ENCODE measurements at regions not wholly inside any gene's neighbourhood (a gene's known extent, or its start where the extent isn't known, plus 50 kb on each side); places are given as distances from the start of the nearest gene placed in this dataset.
"Not testable (repeated sequence)": the region's sequence is repeated elsewhere in the genome, so short reads cannot be mapped to it uniquely, and the experiment has no call there.

GRCh38 chr2:160756481-160756880 is 262.9 kb upstream of the RBMS1 start:
- Histone ChIP-seq H3K27ac (ENCODE audit: low read depth, low read length) (no peak overlapping the region), H3K4me3 (ENCODE audit: low read length in 2 of 2) (no peak overlapping the region), H3K4me1 (ENCODE audit: insufficient read depth, low read length) (no peaks in the 10 kb centered on the region), H3K27me3 (ENCODE audit: insufficient read depth, low read length) (peaks cover 2% of the 10 kb centered on the region), H3K9me3 (ENCODE audit: control insufficient read depth in 1 of 2, low read length in 2 of 2) (no peaks in the 10 kb centered on the region), H3K36me3 (ENCODE audit: insufficient read depth, low read length) (no peaks in the 10 kb centered on the region)
- no peak overlapping the region for H3K27ac Mint-ChIP-seq
- no peak overlapping the region for H3K4me3 Mint-ChIP-seq
- DNase-seq = no peak
- H3K4me1 Mint-ChIP-seq = peaks cover 0 to 1% (median 0%) of the 10 kb centered on the region in 4 donors
- H3K27me3 Mint-ChIP-seq = peaks cover 0 to 2% of the 10 kb centered on the region in 2 donors
- POLR2A ChIA-PET (ENCODE audit: partially characterized antibody) = no interaction called here
- CTCF ChIA-PET (ENCODE audit: partially characterized antibody) = no interaction called here
- intact Hi-C loops (cut with micrococcal nuclease) = no loop called here
- H3K9me3 Mint-ChIP-seq = peaks cover 0 to 26% (median 18%) of the 10 kb centered on the region in 8 donors
- H3K36me3 Mint-ChIP-seq = peaks cover 1 to 7% of the 10 kb centered on the region in 2 donors

DNA sequence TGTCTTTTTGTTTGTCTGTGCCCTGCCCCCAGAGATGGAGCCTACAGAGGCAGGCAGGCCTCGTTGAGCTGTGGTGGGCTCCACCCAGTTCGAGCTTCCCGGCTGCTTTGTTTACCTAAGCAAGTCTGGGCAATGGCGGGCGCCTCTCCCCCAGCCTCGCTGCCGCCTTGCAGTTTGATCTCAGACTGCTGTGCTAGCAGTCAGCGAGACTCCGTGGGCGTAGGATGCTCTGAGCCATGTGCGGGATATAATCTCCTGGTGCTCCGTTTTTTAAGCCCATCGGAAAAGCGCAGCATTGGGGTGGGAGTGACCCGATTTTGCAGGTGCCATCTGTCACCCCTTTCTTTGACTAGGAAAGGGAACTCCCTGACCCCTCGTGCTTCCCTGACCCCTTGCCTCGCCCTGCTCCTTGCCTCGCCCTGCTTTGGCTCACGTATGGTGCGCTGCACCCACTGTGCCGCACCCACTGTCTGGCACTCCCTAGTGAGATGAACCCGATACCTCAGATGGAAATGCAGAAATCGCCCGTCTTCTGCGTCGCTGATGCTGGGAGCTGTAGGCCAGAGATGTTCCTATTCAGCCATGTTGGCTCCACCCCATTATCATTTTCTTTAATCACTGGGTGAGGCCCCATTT is 269.0 kb upstream of the RBMS1 start:
- H3K27me3 Mint-ChIP-seq; H3K4me3 ChIP-seq (ENCODE audit: low read length in 2 of 2); H3K36me3 ChIP-seq (ENCODE audit: insufficient read depth, low read length); H3K27ac ChIP-seq (ENCODE audit: low read depth, low read length); intact Hi-C loops (cut with micrococcal nuclease); H3K4me1 Mint-ChIP-seq; CTCF ChIA-PET (ENCODE audit: partially characterized antibody); DNase-seq; H3K27ac Mint-ChIP-seq; H3K36me3 Mint-ChIP-seq; POLR2A ChIA-PET (ENCODE audit: partially characterized antibody); H3K9me3 ChIP-seq (ENCODE audit: control insufficient read depth in 1 of 2, low read length in 2 of 2); H3K4me1 ChIP-seq (ENCODE audit: insufficient read depth, low read length); H3K4me3 Mint-ChIP-seq; H3K27me3 ChIP-seq (ENCODE audit: insufficient read depth, low read length): not testable (repeated sequence)
- H3K9me3 Mint-ChIP-seq = peaks cover 0 to 17% (median 10%) of the 10 kb centered on the region in 8 donors

- no peaks in the 10 kb centered on the region for H3K9me3 ChIP-seq (ENCODE audit: control insufficient read depth in 1 of 2, low read length in 2 of 2)
- CTCF ChIA-PET (ENCODE audit: partially characterized antibody) = no interaction called here
- H3K27ac ChIP-seq (ENCODE audit: low read depth, low read length) = no peak overlapping the region
- H3K9me3 Mint-ChIP-seq = peaks cover 0 to 12% (median 6%) of the 10 kb centered on the region in 8 donors
- H3K4me1 Mint-ChIP-seq = no peaks in the 10 kb centered on the region
- H3K27ac Mint-ChIP-seq = no peak overlapping the region
- H3K4me1 ChIP-seq (ENCODE audit: insufficient read depth, low read length) = no peaks in the 10 kb centered on the region
- H3K36me3 Mint-ChIP-seq = peaks cover 0 to 3% of the 10 kb centered on the region in 2 donors
- intact Hi-C loops (cut with micrococcal nuclease) = no loop called here
- H3K27me3 ChIP-seq (ENCODE audit: insufficient read depth, low read length) = no peaks in the 10 kb centered on the region
- no peaks in the 10 kb centered on the region for H3K36me3 ChIP-seq (ENCODE audit: insufficient read depth, low read length)
- H3K4me3 ChIP-seq (ENCODE audit: low read length in 2 of 2) = no peak overlapping the region
- H3K4me3 Mint-ChIP-seq = no peak overlapping the region
- no peak for DNase-seq
- POLR2A ChIA-PET (ENCODE audit: partially characterized antibody) = no interaction called here
- H3K27me3 Mint-ChIP-seq = no peaks in the 10 kb centered on the region
Observed at GRCh38 chr2:160783474-160783873, 289.9 kb upstream of the RBMS1 start.

DNA sequence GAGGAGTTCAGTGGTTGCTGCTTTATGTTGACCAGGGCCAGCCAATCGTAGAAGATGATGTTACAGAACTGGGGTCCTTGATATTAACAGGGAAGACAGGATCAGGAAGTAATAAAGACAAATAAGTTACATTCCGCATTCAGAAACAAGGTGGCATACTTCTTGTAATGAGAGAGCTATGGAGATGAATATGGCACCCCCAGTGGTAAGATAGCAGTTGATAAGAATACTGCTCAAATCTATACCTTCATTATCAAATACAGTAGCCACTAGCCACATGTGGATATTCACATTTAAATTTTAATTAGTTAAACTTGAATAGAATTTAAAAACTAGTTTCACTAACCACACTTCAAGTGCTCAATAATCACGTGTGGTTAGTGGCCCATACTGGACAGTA is 290.4 kb upstream of the RBMS1 start:
- H3K4me1 ChIP-seq (ENCODE audit: insufficient read depth, low read length) = no peaks in the 10 kb centered on the region
- Mint-ChIP-seq H3K4me3 (no peak overlapping the region), H3K27me3 (no peaks in the 10 kb centered on the region), H3K9me3 (peaks cover 0 to 9% (median under 1%) of the 10 kb centered on the region in 8 donors), H3K27ac (no peak overlapping the region), H3K4me1 (no peaks in the 10 kb centered on the region), H3K36me3 (peaks cover 0 to 3% of the 10 kb centered on the region in 2 donors)
- ChIA-PET CTCF (ENCODE audit: partially characterized antibody) (no interaction called here), POLR2A (ENCODE audit: partially characterized antibody) (no interaction called here)
- H3K27ac ChIP-seq (ENCODE audit: low read depth, low read length) = no peak overlapping the region
- no peaks in the 10 kb centered on the region for H3K9me3 ChIP-seq (ENCODE audit: control insufficient read depth in 1 of 2, low read length in 2 of 2)
- intact Hi-C loops (cut with micrococcal nuclease) = no loop called here
- DNase-seq = no peak
- H3K4me3 ChIP-seq (ENCODE audit: low read length in 2 of 2) = no peak overlapping the region
- no peaks in the 10 kb centered on the region for H3K36me3 ChIP-seq (ENCODE audit: insufficient read depth, low read length)
- H3K27me3 ChIP-seq (ENCODE audit: insufficient read depth, low read length) = no peaks in the 10 kb centered on the region

GRCh38 chr2:160790738-160791137 is 297.1 kb upstream of the RBMS1 start:
- H3K9me3 Mint-ChIP-seq = peaks cover 0 to 2% (median 0%) of the 10 kb centered on the region in 8 donors
- H3K4me1 ChIP-seq (ENCODE audit: insufficient read depth, low read length) = no peaks in the 10 kb centered on the region
- no peaks in the 10 kb centered on the region for H3K27me3 ChIP-seq (ENCODE audit: insufficient read depth, low read length)
- no peak overlapping the region for H3K4me3 ChIP-seq (ENCODE audit: low read length in 2 of 2)
- H3K27me3 Mint-ChIP-seq = no peaks in the 10 kb centered on the region
- no peaks in the 10 kb centered on the region for H3K36me3 Mint-ChIP-seq
- ChIA-PET POLR2A (ENCODE audit: partially characterized antibody) (no interaction called here), CTCF (ENCODE audit: partially characterized antibody) (interaction anchor here (0.6 kb wide), 1 partner anchor 12 kb away, joined by 3 read pairs; no protein-coding TSS in a partner anchor)
- intact Hi-C loops (cut with micrococcal nuclease) = no loop called here
- H3K27ac ChIP-seq (ENCODE audit: low read depth, low read length) = no peak overlapping the region
- H3K27ac Mint-ChIP-seq = no peak overlapping the region
- no peaks in the 10 kb centered on the region for H3K4me1 Mint-ChIP-seq
- H3K4me3 Mint-ChIP-seq = no peak overlapping the region
- no peak for DNase-seq
- H3K36me3 ChIP-seq (ENCODE audit: insufficient read depth, low read length) = no peaks in the 10 kb centered on the region
- H3K9me3 ChIP-seq (ENCODE audit: control insufficient read depth in 1 of 2, low read length in 2 of 2) = no peaks in the 10 kb centered on the region

DNA sequence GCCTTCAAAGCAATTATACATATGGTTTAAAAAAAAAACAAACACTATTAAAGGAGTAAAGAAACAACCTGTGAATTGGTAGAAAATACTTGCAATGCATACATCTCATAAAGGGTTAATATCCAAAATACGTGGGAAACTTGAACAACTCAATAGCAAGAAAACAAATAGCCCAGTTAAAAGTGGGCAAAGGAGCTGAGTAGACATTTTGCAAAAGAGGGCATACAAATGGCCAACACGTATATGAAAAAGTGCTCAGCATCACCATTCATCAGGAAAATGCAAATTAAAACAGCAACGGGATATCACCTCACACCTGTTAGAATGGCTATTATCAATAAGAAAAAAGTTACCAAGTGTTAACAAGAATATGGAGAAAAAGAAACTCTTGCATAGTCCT is 298.3 kb upstream of the RBMS1 start:
- no peaks in the 10 kb centered on the region for H3K4me1 ChIP-seq (ENCODE audit: insufficient read depth, low read length)
- ChIA-PET CTCF (ENCODE audit: partially characterized antibody) (no interaction called here), POLR2A (ENCODE audit: partially characterized antibody) (no interaction called here)
- H3K4me3 Mint-ChIP-seq = no peak overlapping the region
- no peaks in the 10 kb centered on the region for H3K27me3 Mint-ChIP-seq
- H3K27ac Mint-ChIP-seq = peak overlapping the region in 1 of 7 donors; percentile 45
- H3K4me1 Mint-ChIP-seq = no peaks in the 10 kb centered on the region
- no peaks in the 10 kb centered on the region for H3K9me3 ChIP-seq (ENCODE audit: control insufficient read depth in 1 of 2, low read length in 2 of 2)
- no peak for DNase-seq
- H3K36me3 ChIP-seq (ENCODE audit: insufficient read depth, low read length) = no peaks in the 10 kb centered on the region
- peaks cover 0 to 6% (median 0%) of the 10 kb centered on the region in 8 donors for H3K9me3 Mint-ChIP-seq
- H3K27ac ChIP-seq (ENCODE audit: low read depth, low read length) = no peak overlapping the region
- H3K36me3 Mint-ChIP-seq = no peaks in the 10 kb centered on the region
- intact Hi-C loops (cut with micrococcal nuclease) = no loop called here
- no peak overlapping the region for H3K4me3 ChIP-seq (ENCODE audit: low read length in 2 of 2)
- H3K27me3 ChIP-seq (ENCODE audit: insufficient read depth, low read length) = no peaks in the 10 kb centered on the region

- Histone ChIP-seq H3K4me1 (ENCODE audit: insufficient read depth, low read length) (no peaks in the 10 kb centered on the region), H3K4me3 (ENCODE audit: low read length in 2 of 2) (no peak overlapping the region), H3K36me3 (ENCODE audit: insufficient read depth, low read length) (no peaks in the 10 kb centered on the region), H3K9me3 (ENCODE audit: control insufficient read depth in 1 of 2, low read length in 2 of 2) (no peaks in the 10 kb centered on the region), H3K27ac (ENCODE audit: low read depth, low read length) (no peak overlapping the region), H3K27me3 (ENCODE audit: insufficient read depth, low read length) (no peaks in the 10 kb centered on the region)
- Mint-ChIP-seq H3K27me3 (no peaks in the 10 kb centered on the region), H3K9me3 (peaks cover 0 to 12% (median 1%) of the 10 kb centered on the region in 8 donors), H3K36me3 (no peaks in the 10 kb centered on the region), H3K27ac (no peak overlapping the region), H3K4me3 (no peak overlapping the region), H3K4me1 (no peaks in the 10 kb centered on the region)
- ChIA-PET CTCF (ENCODE audit: partially characterized antibody) (no interaction called here), POLR2A (ENCODE audit: partially characterized antibody) (no interaction called here)
- no peak for DNase-seq
- intact Hi-C loops (cut with micrococcal nuclease) = no loop called here
Observed at GRCh38 chr2:160792837-160793236, 299.2 kb upstream of the RBMS1 start.

DNA sequence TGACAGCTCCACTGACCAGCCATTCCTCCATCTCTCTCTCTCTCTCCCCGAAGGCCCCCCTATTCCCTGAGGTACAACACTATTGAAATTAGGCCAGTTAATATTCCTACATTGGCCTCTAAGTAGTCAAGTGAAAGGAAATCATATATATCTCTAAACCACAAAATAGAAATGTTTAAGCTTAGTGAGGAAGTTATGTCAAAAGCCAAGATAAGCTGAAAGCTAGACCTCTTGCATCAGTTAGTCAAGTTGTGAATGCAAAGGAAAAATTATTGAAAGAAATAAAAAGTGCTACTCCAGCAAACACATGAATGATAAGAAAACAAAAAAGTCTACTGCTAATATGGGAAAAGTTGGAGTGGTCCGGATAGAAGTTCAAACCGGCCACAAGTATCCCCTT is 301.3 kb upstream of the RBMS1 start:
- Histone ChIP-seq H3K4me3 (ENCODE audit: low read length in 2 of 2) (no peak overlapping the region), H3K27me3 (ENCODE audit: insufficient read depth, low read length) (no peaks in the 10 kb centered on the region), H3K27ac (ENCODE audit: low read depth, low read length) (no peak overlapping the region), H3K36me3 (ENCODE audit: insufficient read depth, low read length) (no peaks in the 10 kb centered on the region), H3K9me3 (ENCODE audit: control insufficient read depth in 1 of 2, low read length in 2 of 2) (no peaks in the 10 kb centered on the region), H3K4me1 (ENCODE audit: insufficient read depth, low read length) (no peaks in the 10 kb centered on the region)
- intact Hi-C loops (cut with micrococcal nuclease) = no loop called here
- H3K4me3 Mint-ChIP-seq = no peak overlapping the region
- H3K4me1 Mint-ChIP-seq = no peaks in the 10 kb centered on the region
- no peak overlapping the region for H3K27ac Mint-ChIP-seq
- H3K36me3 Mint-ChIP-seq = peaks cover 0 to 2% of the 10 kb centered on the region in 2 donors
- CTCF ChIA-PET (ENCODE audit: partially characterized antibody) = no interaction called here
- DNase-seq = no peak
- POLR2A ChIA-PET (ENCODE audit: partially characterized antibody) = no interaction called here
- no peaks in the 10 kb centered on the region for H3K27me3 Mint-ChIP-seq
- H3K9me3 Mint-ChIP-seq = peaks cover 0 to 17% (median 4%) of the 10 kb centered on the region in 8 donors

Data from CD4-positive, alpha-beta memory T cell (primary cell).